ENCODE measurements at regions not wholly inside any gene's neighbourhood (a gene's known extent, or its start where the extent isn't known, plus 50 kb on each side); places are given as distances from the start of the nearest gene placed in this dataset.

DNA sequence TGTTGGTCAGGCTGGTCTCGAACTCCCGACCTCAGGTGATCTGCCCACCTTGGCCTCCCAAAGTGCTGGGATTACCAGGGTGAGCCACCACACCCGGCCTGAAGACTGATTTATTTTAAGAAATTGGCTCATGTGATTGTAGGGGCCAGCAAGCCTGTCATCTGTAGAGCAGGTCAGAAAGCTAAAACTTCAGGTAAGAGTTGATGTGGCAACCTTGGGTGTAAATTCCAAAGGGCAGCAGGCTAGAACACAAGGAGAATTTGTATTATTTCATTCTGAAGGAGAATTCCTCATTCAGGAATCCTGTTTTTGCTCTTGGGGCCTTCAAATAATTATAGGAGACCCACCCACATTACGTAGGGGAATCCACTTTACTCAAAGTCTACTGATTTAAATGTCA is 728.7 kb downstream of the LTN1 start:
- Histone ChIP-seq H3K4me3 (ENCODE audit: low read length) (no peak overlapping the region), H3K27me3 (ENCODE audit: control insufficient read depth in 2 of 2, insufficient read depth in 2 of 2, low read length in 2 of 2) (no peaks in the 10 kb centered on the region), H3K4me1 (ENCODE audit: control insufficient read depth in 2 of 2, insufficient read depth in 2 of 2, low read length in 2 of 2) (no peaks in the 10 kb centered on the region), H3K9me3 (ENCODE audit: control insufficient read depth in 2 of 3, low read length in 3 of 3) (no peaks in the 10 kb centered on the region), H3K27ac (ENCODE audit: low read depth, low read length) (no peak overlapping the region), H3K36me3 (ENCODE audit: control insufficient read depth in 2 of 3, insufficient read depth in 3 of 3, low read length in 3 of 3) (no peaks in the 10 kb centered on the region)
- Mint-ChIP-seq H3K27me3 (no peaks in the 10 kb centered on the region), H3K4me3 (no peak overlapping the region), H3K36me3 (no peaks in the 10 kb centered on the region), H3K4me1 (no peaks in the 10 kb centered on the region), H3K27ac (no peak overlapping the region), H3K9me3 (peaks cover 0 to 2% (median 0%) of the 10 kb centered on the region in 11 donors)
- ChIA-PET CTCF (no interaction called here), POLR2A (no interaction called here)
- DNase-seq (no peak), ATAC-seq (no peak)
- intact Hi-C loops (cut with micrococcal nuclease): no loop called here

- no peak overlapping the region for H3K4me3 Mint-ChIP-seq
- CTCF ChIA-PET: no interaction called here
Observed at GRCh38 chr21:28261298-28261697, 731.4 kb downstream of the LTN1 start.

DNA sequence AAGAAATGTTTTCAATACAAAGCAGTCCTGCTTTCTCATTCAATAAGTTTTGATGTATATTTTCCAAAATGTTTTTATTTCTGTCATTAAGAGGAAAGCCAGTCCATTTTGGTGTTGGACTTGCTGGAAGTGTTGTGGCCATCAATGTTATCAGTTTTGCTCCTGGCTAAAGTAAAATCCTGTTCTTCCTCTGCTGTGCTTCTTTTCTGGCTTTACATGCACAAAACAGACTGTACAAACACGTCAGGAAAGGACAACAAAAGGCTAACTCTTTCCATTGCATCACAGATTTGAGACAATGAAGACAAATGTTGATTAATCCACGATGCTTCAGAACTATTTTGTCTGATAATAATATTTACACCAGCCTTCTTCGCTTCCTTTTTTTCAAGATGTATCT is 735.4 kb downstream of the LTN1 start:
- no peaks in the 10 kb centered on the region for H3K36me3 Mint-ChIP-seq
- no peaks in the 10 kb centered on the region for H3K9me3 ChIP-seq (ENCODE audit: control insufficient read depth in 2 of 3, low read length in 3 of 3)
- DNase-seq (no peak), ATAC-seq (no peak)
- no peaks in the 10 kb centered on the region for H3K36me3 ChIP-seq (ENCODE audit: control insufficient read depth in 2 of 3, insufficient read depth in 3 of 3, low read length in 3 of 3)
- H3K27me3 ChIP-seq (ENCODE audit: control insufficient read depth in 2 of 2, insufficient read depth in 2 of 2, low read length in 2 of 2): no peaks in the 10 kb centered on the region
- H3K27ac Mint-ChIP-seq: no peak overlapping the region
- peaks cover 0 to 5% (median 0%) of the 10 kb centered on the region in 5 donors for H3K27me3 Mint-ChIP-seq
- H3K4me1 Mint-ChIP-seq: no peaks in the 10 kb centered on the region
- ChIA-PET POLR2A (no interaction called here), CTCF (no interaction called here)
- no peak overlapping the region for H3K27ac ChIP-seq (ENCODE audit: low read depth, low read length)
- H3K4me3 Mint-ChIP-seq: no peak overlapping the region
- H3K4me3 ChIP-seq (ENCODE audit: low read length): no peak overlapping the region
- no peaks in the 10 kb centered on the region for H3K4me1 ChIP-seq (ENCODE audit: control insufficient read depth in 2 of 2, insufficient read depth in 2 of 2, low read length in 2 of 2)
- H3K9me3 Mint-ChIP-seq: peaks cover 0 to 2% (median 0%) of the 10 kb centered on the region in 11 donors
- intact Hi-C loops (cut with micrococcal nuclease): no loop called here

More at GRCh38 chr21:28261298-28261697, 731.4 kb downstream of the LTN1 start:
- intact Hi-C loops (cut with micrococcal nuclease): no loop called here
- ATAC-seq: no peak
- Mint-ChIP-seq H3K9me3 (peaks cover 0 to 2% (median 0%) of the 10 kb centered on the region in 11 donors), H3K27me3 (peaks cover 0 to 4% (median 0%) of the 10 kb centered on the region in 5 donors), H3K4me1 (no peaks in the 10 kb centered on the region), H3K27ac (no peak overlapping the region), H3K36me3 (no peaks in the 10 kb centered on the region)
- Histone ChIP-seq H3K4me3 (ENCODE audit: low read length) (no peak overlapping the region), H3K9me3 (ENCODE audit: control insufficient read depth in 2 of 3, low read length in 3 of 3) (no peaks in the 10 kb centered on the region), H3K36me3 (ENCODE audit: control insufficient read depth in 2 of 3, insufficient read depth in 3 of 3, low read length in 3 of 3) (no peaks in the 10 kb centered on the region), H3K27me3 (ENCODE audit: control insufficient read depth in 2 of 2, insufficient read depth in 2 of 2, low read length in 2 of 2) (no peaks in the 10 kb centered on the region), H3K27ac (ENCODE audit: low read depth, low read length) (no peak overlapping the region), H3K4me1 (ENCODE audit: control insufficient read depth in 2 of 2, insufficient read depth in 2 of 2, low read length in 2 of 2) (no peaks in the 10 kb centered on the region)
- DNase-seq: no peak
- POLR2A ChIA-PET: no interaction called here

DNA sequence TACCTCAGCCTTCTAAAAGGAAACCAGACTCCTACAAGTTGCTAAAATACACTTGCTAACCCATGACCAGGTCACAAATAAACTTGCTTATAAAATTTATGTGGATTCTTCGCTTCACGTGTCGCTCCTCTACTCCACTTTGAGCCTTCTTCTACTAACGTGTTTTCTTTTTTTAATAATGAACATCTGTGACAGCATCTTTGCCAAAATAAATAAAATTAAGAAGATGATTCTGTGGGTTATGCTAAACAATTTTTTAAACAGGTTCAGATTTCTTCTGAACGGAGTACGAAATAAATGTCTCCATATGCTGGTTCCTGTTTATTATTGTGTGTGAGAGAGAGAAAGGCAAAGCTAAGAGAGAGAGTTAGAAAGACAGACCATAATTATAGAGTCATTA is 735.8 kb downstream of the LTN1 start:
- CTCF ChIA-PET: no interaction called here
- peaks cover 0 to 5% (median 0%) of the 10 kb centered on the region in 5 donors for H3K27me3 Mint-ChIP-seq
- Histone ChIP-seq H3K27ac (ENCODE audit: low read depth, low read length) (no peak overlapping the region), H3K9me3 (ENCODE audit: control insufficient read depth in 2 of 3, low read length in 3 of 3) (no peaks in the 10 kb centered on the region), H3K4me3 (ENCODE audit: low read length) (no peak overlapping the region), H3K36me3 (ENCODE audit: control insufficient read depth in 2 of 3, insufficient read depth in 3 of 3, low read length in 3 of 3) (no peaks in the 10 kb centered on the region), H3K4me1 (ENCODE audit: control insufficient read depth in 2 of 2, insufficient read depth in 2 of 2, low read length in 2 of 2) (no peaks in the 10 kb centered on the region), H3K27me3 (ENCODE audit: control insufficient read depth in 2 of 2, insufficient read depth in 2 of 2, low read length in 2 of 2) (no peaks in the 10 kb centered on the region)
- intact Hi-C loops (cut with micrococcal nuclease): no loop called here
- H3K9me3 Mint-ChIP-seq: peaks cover 0 to 2% (median 0%) of the 10 kb centered on the region in 11 donors
- H3K36me3 Mint-ChIP-seq: no peaks in the 10 kb centered on the region
- no peak overlapping the region for H3K27ac Mint-ChIP-seq
- DNase-seq: no peak
- POLR2A ChIA-PET: no interaction called here
- no peaks in the 10 kb centered on the region for H3K4me1 Mint-ChIP-seq
- H3K4me3 Mint-ChIP-seq: no peak overlapping the region
- no peak for ATAC-seq

DNA sequence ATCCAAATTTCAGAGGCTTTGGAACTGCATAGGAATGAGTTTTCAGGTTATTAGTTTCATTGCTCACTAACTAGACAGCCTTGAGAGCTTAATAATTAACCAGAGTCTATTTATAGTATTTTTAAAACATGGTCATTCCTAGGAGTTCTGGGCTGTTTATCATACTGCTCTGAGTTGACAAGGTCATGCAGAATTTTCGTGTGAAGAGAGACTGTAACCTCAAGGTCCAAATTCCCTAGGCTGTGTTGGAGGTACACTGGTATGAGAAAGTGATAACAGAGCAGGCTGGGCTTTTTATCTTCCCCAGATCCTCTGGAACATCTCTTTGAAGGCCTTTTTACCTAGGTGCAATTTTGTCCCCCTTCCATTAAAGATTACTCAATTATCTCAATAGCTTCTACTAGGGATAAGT is 736.3 kb downstream of the LTN1 start:
- H3K9me3 ChIP-seq (ENCODE audit: control insufficient read depth in 2 of 3, low read length in 3 of 3): no peaks in the 10 kb centered on the region
- no peak overlapping the region for H3K27ac ChIP-seq (ENCODE audit: low read depth, low read length)
- ATAC-seq (no peak), DNase-seq (no peak)
- peaks cover 0 to 2% (median 0%) of the 10 kb centered on the region in 11 donors for H3K9me3 Mint-ChIP-seq
- CTCF ChIA-PET: no interaction called here
- H3K4me3 Mint-ChIP-seq: no peak overlapping the region
- no peaks in the 10 kb centered on the region for H3K4me1 Mint-ChIP-seq
- no peaks in the 10 kb centered on the region for H3K36me3 ChIP-seq (ENCODE audit: control insufficient read depth in 2 of 3, insufficient read depth in 3 of 3, low read length in 3 of 3)
- H3K36me3 Mint-ChIP-seq: no peaks in the 10 kb centered on the region
- no peaks in the 10 kb centered on the region for H3K27me3 ChIP-seq (ENCODE audit: control insufficient read depth in 2 of 2, insufficient read depth in 2 of 2, low read length in 2 of 2)
- intact Hi-C loops (cut with micrococcal nuclease): no loop called here
- H3K4me1 ChIP-seq (ENCODE audit: control insufficient read depth in 2 of 2, insufficient read depth in 2 of 2, low read length in 2 of 2): no peaks in the 10 kb centered on the region
- no peak overlapping the region for H3K27ac Mint-ChIP-seq
- no peak overlapping the region for H3K4me3 ChIP-seq (ENCODE audit: low read length)
- POLR2A ChIA-PET: no interaction called here
- H3K27me3 Mint-ChIP-seq: peaks cover 0 to 5% (median 0%) of the 10 kb centered on the region in 5 donors

GRCh38 chr21:28253961-28254360 is 738.7 kb downstream of the LTN1 start:
- Mint-ChIP-seq H3K36me3 (no peaks in the 10 kb centered on the region), H3K27ac (no peak overlapping the region), H3K27me3 (peaks cover 0 to 5% (median 0%) of the 10 kb centered on the region in 5 donors), H3K4me1 (no peaks in the 10 kb centered on the region), H3K9me3 (no peaks in the 10 kb centered on the region), H3K4me3 (no peak overlapping the region)
- DNase-seq (no peak), ATAC-seq (no peak)
- Histone ChIP-seq H3K9me3 (ENCODE audit: control insufficient read depth in 2 of 3, low read length in 3 of 3) (no peaks in the 10 kb centered on the region), H3K4me1 (ENCODE audit: control insufficient read depth in 2 of 2, insufficient read depth in 2 of 2, low read length in 2 of 2) (no peaks in the 10 kb centered on the region), H3K4me3 (ENCODE audit: low read length) (no peak overlapping the region), H3K27ac (ENCODE audit: low read depth, low read length) (no peak overlapping the region), H3K27me3 (ENCODE audit: control insufficient read depth in 2 of 2, insufficient read depth in 2 of 2, low read length in 2 of 2) (no peaks in the 10 kb centered on the region), H3K36me3 (ENCODE audit: control insufficient read depth in 2 of 3, insufficient read depth in 3 of 3, low read length in 3 of 3) (no peaks in the 10 kb centered on the region)
- intact Hi-C loops (cut with micrococcal nuclease): no loop called here
- ChIA-PET CTCF (no interaction called here), POLR2A (no interaction called here)

DNA sequence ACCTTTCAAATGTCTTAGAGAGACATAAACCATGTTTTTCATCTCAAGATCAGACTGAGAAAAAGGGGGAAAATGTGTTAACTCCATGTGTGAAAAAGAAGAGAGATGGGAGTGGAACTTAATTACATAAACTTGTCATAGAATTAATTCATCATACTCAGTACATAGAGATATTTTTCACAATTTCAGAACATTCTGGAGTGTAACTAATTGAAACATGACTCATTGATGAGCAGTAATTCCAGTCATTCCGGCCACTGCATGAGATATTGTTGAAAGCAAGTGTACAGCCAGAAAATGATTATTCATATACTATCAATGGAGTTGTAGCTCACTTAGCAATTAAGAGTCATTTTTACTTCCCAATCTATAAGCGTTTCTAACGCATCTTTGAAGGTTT is 739.3 kb downstream of the LTN1 start:
- Histone ChIP-seq H3K9me3 (ENCODE audit: control insufficient read depth in 2 of 3, low read length in 3 of 3) (no peaks in the 10 kb centered on the region), H3K36me3 (ENCODE audit: control insufficient read depth in 2 of 3, insufficient read depth in 3 of 3, low read length in 3 of 3) (no peaks in the 10 kb centered on the region), H3K27me3 (ENCODE audit: control insufficient read depth in 2 of 2, insufficient read depth in 2 of 2, low read length in 2 of 2) (no peaks in the 10 kb centered on the region), H3K4me3 (ENCODE audit: low read length) (no peak overlapping the region), H3K27ac (ENCODE audit: low read depth, low read length) (no peak overlapping the region), H3K4me1 (ENCODE audit: control insufficient read depth in 2 of 2, insufficient read depth in 2 of 2, low read length in 2 of 2) (no peaks in the 10 kb centered on the region)
- POLR2A ChIA-PET: no interaction called here
- peaks cover 0 to 5% (median 0%) of the 10 kb centered on the region in 5 donors for H3K27me3 Mint-ChIP-seq
- H3K4me1 Mint-ChIP-seq: no peaks in the 10 kb centered on the region
- intact Hi-C loops (cut with micrococcal nuclease): no loop called here
- ATAC-seq (no peak), DNase-seq (no peak)
- H3K4me3 Mint-ChIP-seq: no peak overlapping the region
- no peak overlapping the region for H3K27ac Mint-ChIP-seq
- H3K36me3 Mint-ChIP-seq: no peaks in the 10 kb centered on the region
- CTCF ChIA-PET: no interaction called here
- H3K9me3 Mint-ChIP-seq: no peaks in the 10 kb centered on the region
